ENCODE measurements at regions not wholly inside any gene's neighbourhood (a gene's known extent, or its start where the extent isn't known, plus 50 kb on each side); places are given as distances from the start of the nearest gene placed in this dataset.

DNA sequence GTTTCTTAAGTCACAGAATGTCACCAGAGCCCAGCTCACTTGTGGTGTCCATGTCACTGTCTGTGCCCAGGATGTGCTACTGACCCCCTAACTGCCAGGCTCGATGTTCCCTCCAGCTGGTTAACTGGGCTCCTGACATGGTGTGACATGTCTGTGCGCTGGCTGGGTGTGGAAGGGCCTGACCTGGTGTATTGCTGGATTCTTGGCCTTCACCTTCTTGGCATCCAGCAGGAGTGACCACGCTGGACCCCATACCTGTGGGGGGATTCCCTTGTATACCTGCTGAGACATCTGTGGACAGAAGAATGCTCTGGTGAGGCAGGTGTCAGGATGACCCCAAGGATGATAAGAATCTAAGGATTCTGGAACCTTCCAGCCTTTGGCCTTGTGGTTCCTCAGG, 1690.1 kb downstream of the TP53TG3F start:
- Histone ChIP-seq H3F3A (ENCODE audit: insufficient read depth, low read length) (no peaks in the 10 kb centered on the region), H3K79me2 (ENCODE audit: insufficient read depth, low read length) (no peaks in the 10 kb centered on the region), H3K36me3 (ENCODE audit: insufficient read depth, low read length) (no peaks in the 10 kb centered on the region), H3K4me2 (ENCODE audit: low read length) (no peak overlapping the region), H3K9me3 (ENCODE audit: low read length) (no peaks in the 10 kb centered on the region), H3K9me2 (ENCODE audit: low read depth, low read length) (no peaks in the 10 kb centered on the region), H4K20me1 (ENCODE audit: insufficient read depth, low read length) (no peaks in the 10 kb centered on the region), H3K27ac (ENCODE audit: low read depth, low read length, poor library complexity, severe bottlenecking) (no peak overlapping the region), H3K27me3 (ENCODE audit: insufficient read depth, low read length) (no peaks in the 10 kb centered on the region), H3K9ac (ENCODE audit: low read length) (no peak overlapping the region), H3K4me3 (ENCODE audit: low read depth, low read length, poor library complexity, severe bottlenecking) (no peak overlapping the region), H2AFZ (ENCODE audit: low read length) (no peak overlapping the region), H3K4me1 (ENCODE audit: insufficient read depth, low read length, severe bottlenecking) (no peaks in the 10 kb centered on the region)
- no peak for TF ChIP-seq EZH2 (IDR thresholded peaks at IDR 0.05; ENCODE audit: borderline replicate concordance, low read length)
- no peak for TF ChIP-seq CTCF (IDR thresholded peaks at IDR 0.05; ENCODE audit: low read length)

- Histone ChIP-seq H3K36me3 (ENCODE audit: insufficient read depth, low read length) (no peaks in the 10 kb centered on the region), H3K4me1 (ENCODE audit: insufficient read depth, low read length, severe bottlenecking) (no peaks in the 10 kb centered on the region), H3K27ac (ENCODE audit: low read depth, low read length, poor library complexity, severe bottlenecking) (no peak overlapping the region), H2AFZ (ENCODE audit: low read length) (no peak overlapping the region), H3K9ac (ENCODE audit: low read length) (no peak overlapping the region), H3K27me3 (ENCODE audit: insufficient read depth, low read length) (no peaks in the 10 kb centered on the region), H3K79me2 (ENCODE audit: insufficient read depth, low read length) (no peaks in the 10 kb centered on the region), H3K4me2 (ENCODE audit: low read length) (no peak overlapping the region), H3K4me3 (ENCODE audit: low read depth, low read length, poor library complexity, severe bottlenecking) (no peak overlapping the region), H3K9me2 (ENCODE audit: low read depth, low read length) (no peaks in the 10 kb centered on the region), H3K9me3 (ENCODE audit: low read length) (no peaks in the 10 kb centered on the region), H3F3A (ENCODE audit: insufficient read depth, low read length) (no peaks in the 10 kb centered on the region), H4K20me1 (ENCODE audit: insufficient read depth, low read length) (no peaks in the 10 kb centered on the region)
- TF ChIP-seq EZH2 (IDR thresholded peaks at IDR 0.05; ENCODE audit: borderline replicate concordance, low read length) (no peak), CTCF (IDR thresholded peaks at IDR 0.05; ENCODE audit: low read length) (no peak)
Observed at GRCh38 chr16:35150805-35151312, 1691.4 kb downstream of the TP53TG3F start.

DNA sequence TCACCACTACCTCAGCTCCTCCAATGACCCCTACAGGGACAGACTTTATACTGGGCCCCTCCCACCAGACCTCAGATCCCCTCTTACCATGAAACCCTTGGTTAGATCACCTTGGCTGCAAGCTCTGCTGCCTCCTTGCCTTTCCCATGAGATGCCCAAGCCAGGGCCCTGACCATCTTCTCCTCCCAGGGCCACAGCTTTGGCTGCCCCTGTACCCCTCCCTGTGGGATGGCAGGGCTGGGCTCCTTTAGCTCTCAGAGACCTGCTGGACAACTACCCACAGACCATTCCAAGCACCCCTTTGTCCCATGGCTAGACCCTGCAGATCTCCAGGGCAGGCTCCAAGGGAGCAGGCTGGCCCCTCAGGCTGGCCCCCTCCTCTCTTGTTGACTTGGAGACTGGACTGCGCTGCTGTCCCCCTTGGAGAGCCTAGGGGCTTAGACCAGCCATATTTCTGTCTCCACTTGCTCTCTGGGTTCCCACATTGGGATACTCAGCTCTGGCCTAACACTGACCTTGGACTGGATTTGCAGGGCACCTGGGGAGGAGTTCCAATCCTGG, 1692.7 kb downstream of the TP53TG3F start:
- no peak overlapping the region for H3K9ac ChIP-seq (ENCODE audit: low read length)
- H3K27me3 ChIP-seq (ENCODE audit: insufficient read depth, low read length): no peaks in the 10 kb centered on the region
- no peak overlapping the region for H3K4me3 ChIP-seq (ENCODE audit: low read depth, low read length, poor library complexity, severe bottlenecking)
- no peaks in the 10 kb centered on the region for H3K4me1 ChIP-seq (ENCODE audit: insufficient read depth, low read length, severe bottlenecking)
- H3F3A ChIP-seq (ENCODE audit: insufficient read depth, low read length): no peaks in the 10 kb centered on the region
- no peaks in the 10 kb centered on the region for H4K20me1 ChIP-seq (ENCODE audit: insufficient read depth, low read length)
- no peaks in the 10 kb centered on the region for H3K9me2 ChIP-seq (ENCODE audit: low read depth, low read length)
- no peak for TF ChIP-seq EZH2 (IDR thresholded peaks at IDR 0.05; ENCODE audit: borderline replicate concordance, low read length)
- TF ChIP-seq CTCF (IDR thresholded peaks at IDR 0.05; ENCODE audit: low read length): no peak
- H3K9me3 ChIP-seq (ENCODE audit: low read length): no peaks in the 10 kb centered on the region
- no peak overlapping the region for H2AFZ ChIP-seq (ENCODE audit: low read length)
- H3K36me3 ChIP-seq (ENCODE audit: insufficient read depth, low read length): no peaks in the 10 kb centered on the region
- no peak overlapping the region for H3K27ac ChIP-seq (ENCODE audit: low read depth, low read length, poor library complexity, severe bottlenecking)
- no peak overlapping the region for H3K4me2 ChIP-seq (ENCODE audit: low read length)
- no peaks in the 10 kb centered on the region for H3K79me2 ChIP-seq (ENCODE audit: insufficient read depth, low read length)

Measured in OCI-LY1 (cell line).